AG10803 (cell line): ENCODE measurements at regions not wholly inside any gene's neighbourhood (a gene's known extent, or its start where the extent isn't known, plus 50 kb on each side); places are given as distances from the start of the nearest gene placed in this dataset.

Source experiments
- DNase-seq: peaks from one replicate; pipeline ENCODE4 v3.0.0; 2010; ENCODE audit warnings: low read depth
- H3K4me3 ChIP-seq: 2 replicates; pipeline ENCODE4 v1.5.1; 2011; ENCODE audit warnings: mild to moderate bottlenecking, low read length, control low read depth
- TF ChIP-seq, protein P1 (sequence below): conservative IDR thresholded peaks from 2 replicates; pipeline ENCODE4 v1.5.1; 2011; ENCODE audit warnings: mild to moderate bottlenecking, low read length, control low read depth, inconsistent platforms

DNA sequence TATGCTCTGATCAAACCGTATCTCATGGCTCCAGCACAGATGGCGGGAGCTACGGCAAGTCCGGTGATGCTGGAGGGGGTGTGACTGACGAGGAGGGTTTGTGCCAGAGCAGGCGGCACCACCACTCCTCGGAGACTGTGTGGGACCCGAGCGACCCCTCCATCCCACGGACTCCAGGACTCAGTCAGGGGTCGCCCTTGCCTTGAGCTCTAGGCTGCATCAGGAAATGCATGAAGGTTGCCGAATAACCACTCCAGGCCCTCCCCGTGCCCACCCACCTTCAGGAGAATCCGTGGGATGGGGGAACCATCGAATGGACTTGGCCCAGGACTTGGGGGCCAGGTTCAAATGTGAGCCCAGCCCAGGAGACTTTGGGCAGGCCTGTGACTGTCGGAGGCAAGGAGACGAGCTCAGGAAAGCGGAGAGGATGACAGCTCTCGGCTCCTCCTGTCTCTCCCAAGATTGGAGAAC is 60.2 kb upstream of the ZNF469 start:
- TF ChIP-seq, protein P1, sequence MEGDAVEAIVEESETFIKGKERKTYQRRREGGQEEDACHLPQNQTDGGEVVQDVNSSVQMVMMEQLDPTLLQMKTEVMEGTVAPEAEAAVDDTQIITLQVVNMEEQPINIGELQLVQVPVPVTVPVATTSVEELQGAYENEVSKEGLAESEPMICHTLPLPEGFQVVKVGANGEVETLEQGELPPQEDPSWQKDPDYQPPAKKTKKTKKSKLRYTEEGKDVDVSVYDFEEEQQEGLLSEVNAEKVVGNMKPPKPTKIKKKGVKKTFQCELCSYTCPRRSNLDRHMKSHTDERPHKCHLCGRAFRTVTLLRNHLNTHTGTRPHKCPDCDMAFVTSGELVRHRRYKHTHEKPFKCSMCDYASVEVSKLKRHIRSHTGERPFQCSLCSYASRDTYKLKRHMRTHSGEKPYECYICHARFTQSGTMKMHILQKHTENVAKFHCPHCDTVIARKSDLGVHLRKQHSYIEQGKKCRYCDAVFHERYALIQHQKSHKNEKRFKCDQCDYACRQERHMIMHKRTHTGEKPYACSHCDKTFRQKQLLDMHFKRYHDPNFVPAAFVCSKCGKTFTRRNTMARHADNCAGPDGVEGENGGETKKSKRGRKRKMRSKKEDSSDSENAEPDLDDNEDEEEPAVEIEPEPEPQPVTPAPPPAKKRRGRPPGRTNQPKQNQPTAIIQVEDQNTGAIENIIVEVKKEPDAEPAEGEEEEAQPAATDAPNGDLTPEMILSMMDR = no peak
- no peak for DNase-seq
- no peak overlapping the region for H3K4me3 ChIP-seq

DNA sequence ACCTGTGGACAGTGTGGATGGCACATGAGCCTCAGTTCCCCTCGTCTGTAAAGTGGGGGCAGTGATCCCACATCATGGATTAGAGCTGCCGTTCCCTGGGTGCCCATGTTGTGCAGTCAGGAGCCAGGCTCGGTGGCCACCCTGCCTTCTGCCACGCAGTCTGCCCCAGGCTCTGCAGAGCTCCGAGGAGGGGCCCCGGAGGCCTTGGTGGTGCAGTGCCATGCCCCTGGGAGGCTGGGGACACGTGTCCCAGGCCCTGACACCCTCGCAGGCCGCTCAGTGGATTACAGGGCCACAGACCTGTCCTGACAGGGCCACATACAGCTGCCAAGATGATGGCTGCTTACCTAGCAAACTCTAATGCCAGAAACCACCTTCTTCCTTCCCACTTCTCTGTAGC is 59.7 kb upstream of the ZNF469 start:
- TF ChIP-seq, protein P1 = no peak
- no peak overlapping the region for H3K4me3 ChIP-seq
- DNase-seq = no peak

DNA sequence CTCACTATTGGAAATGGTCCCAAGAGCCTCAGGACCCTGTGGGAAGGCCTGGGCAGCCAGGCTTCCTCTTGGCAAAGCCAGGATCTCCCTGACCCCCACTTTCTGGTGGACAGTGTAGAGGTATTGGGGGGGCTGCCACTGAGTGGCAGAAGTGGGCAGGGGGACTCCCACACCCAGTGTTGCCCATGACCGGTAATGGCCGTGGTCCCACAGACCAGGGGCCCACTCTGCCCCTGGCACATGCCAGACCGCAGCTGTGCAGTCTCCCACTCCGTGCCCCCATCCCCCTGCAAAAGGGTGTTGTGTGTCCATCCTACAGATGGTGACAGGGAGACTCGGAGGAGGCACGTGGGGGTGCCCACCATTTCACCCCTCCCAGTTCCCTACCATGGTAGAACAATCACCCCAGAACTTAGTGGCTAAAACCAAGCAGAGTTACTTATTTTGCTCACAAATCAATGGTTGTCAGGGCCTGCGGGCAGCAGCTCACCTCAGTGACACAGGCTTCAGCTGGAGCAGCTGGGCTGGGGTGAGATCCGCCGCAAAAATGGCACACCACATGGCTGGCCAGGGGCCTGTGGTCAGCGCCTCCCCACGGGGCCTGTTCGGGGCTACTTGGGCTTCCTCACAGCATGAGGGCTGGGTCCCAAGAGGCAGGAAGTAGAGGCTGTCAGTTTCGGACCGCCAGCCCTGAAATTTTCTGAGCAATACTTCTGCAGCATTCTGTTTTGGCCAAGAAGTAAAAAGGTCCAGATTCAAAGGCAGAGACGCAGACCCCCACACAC is 59.0 kb upstream of the ZNF469 start:
- no peak for DNase-seq
- H3K4me3 ChIP-seq = no peak overlapping the region
- TF ChIP-seq, protein P1 = no peak

DNA sequence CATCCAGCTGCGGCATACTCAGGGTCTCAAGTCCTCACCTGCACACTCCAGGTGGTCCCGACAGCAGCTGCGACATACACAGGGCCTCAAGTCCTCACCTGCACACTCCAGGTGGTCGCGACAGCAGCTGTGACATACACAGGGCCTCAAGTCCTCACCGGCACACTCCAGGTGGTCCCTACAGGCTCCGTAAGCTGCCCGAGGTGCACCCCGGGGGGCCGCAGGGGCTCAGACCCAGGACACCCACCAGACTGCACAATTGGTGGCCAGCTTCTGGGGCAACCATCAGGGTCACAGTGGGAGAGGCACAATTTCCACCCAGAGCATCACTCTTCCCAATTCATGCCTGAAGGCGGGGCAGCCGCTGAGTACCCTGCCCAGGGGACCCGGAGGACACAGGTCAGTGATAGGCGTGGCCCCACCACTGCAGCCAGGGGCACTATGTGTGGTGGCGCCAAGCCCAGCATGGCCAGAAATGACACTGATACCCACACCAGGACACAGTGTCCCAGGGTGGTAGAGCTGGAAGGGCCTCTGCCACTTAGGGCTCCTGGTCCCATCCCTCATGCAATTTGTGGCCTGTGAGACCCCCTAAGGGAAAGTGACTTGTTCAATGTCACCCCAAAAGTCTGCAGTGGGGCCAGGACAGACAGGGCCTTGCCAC is 57.5 kb upstream of the ZNF469 start:
- H3K4me3 ChIP-seq = no peak overlapping the region
- DNase-seq = no peak
- TF ChIP-seq, protein P1 = no peak

- DNase-seq = no peak
Measured at GRCh38 chr16:88325976-88326375, 56.8 kb upstream of the ZNF469 start.

DNA sequence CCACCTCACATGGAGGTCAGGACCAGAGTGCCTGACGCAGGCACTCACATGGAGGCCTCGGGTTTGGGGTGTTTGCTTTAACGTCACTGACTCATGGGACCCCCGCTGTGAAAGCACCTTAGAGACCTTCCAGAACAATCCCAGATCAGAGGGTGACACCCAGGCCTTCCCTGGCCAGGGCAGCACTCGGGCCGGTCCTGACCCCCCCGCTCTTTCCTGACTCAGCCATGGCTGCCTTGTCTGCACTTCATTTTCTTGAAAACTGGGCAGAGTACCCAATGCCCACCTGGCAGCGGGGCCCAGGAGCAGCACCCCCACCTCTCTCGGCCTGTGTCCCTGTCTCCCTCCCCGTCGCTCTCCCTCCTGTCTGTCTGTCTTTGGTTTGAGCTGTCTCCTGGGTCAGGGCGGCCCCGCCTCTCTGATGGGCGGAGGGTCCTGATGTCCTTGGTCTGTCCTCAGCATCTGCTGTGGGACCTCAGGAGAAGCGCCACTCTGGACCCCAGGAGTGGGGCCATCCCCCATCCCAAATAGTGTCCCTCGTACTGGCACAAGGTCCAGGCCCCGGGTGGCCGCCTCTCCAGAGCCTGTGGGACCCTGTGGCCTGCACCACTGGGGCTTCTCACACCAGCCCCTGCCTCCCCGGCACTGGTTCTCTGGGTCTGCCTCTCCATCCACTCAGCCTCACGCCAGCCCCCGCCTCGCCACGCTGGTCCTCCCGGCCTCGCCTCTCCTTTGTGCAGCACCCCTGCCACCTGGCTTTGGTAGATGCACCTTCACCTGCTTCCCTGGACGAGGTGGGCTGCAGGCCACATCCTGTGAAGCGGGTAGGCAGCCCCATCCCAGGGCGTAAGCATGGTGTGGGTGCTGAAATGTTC is 55.9 kb upstream of the ZNF469 start:
- no peak overlapping the region for H3K4me3 ChIP-seq
- no peak for DNase-seq
- TF ChIP-seq, protein P1 = no peak

More at GRCh38 chr16:88325976-88326375, 56.8 kb upstream of the ZNF469 start:
- no peak overlapping the region for H3K4me3 ChIP-seq
- TF ChIP-seq, protein P1 = no peak
